Tibial nerve (tissue), 4 donors: ENCODE measurements at regions not wholly inside any gene's neighbourhood (a gene's known extent, or its start where the extent isn't known, plus 50 kb on each side); places are given as distances from the start of the nearest gene placed in this dataset.
"Not testable (repeated sequence)": the region's sequence is repeated elsewhere in the genome, so short reads cannot be mapped to it uniquely, and the experiment has no call there.

Experiments
- CTCF ChIP-seq, 5 experiments: fragments of 200-600 bp in 3 of 5; fragments of 450-650 bp in 2 of 5; sonication (generic) in 3 of 5; IDR thresholded peaks; one replicate each; pipeline ENCODE4 v1.5.1; 2016 to 2019; ENCODE audit warnings: antibody characterized with exemption in 5 of 5, mild to moderate bottlenecking in 3 of 5, moderate library complexity in 2 of 5
- EP300 ChIP-seq, 2 donors: sonication (generic); formaldehyde crosslinking; IDR thresholded peaks; one replicate each; pipeline ENCODE4 v1.6.1; 2017; ENCODE audit warnings: antibody characterized with exemption in 2 of 2, mild to moderate bottlenecking in 1 of 2
- POLR2A ChIP-seq, 2 donors: fragments of 450-650 bp; IDR thresholded peaks; one replicate each; pipeline ENCODE4 v1.6.1; 2017; ENCODE audit warnings: antibody characterized with exemption in 2 of 2, mild to moderate bottlenecking in 2 of 2, moderate library complexity in 2 of 2

GRCh38 chr12:92405801-92406251, 260.2 kb upstream of the BTG1 start:
- not testable (repeated sequence) for TF ChIP-seq CTCF, EP300, POLR2A (IDR thresholded peaks at IDR 0.05)
